AG10803 (cell line): ENCODE measurements at regions not wholly inside any gene's neighbourhood (a gene's known extent, or its start where the extent isn't known, plus 50 kb on each side); places are given as distances from the start of the nearest gene placed in this dataset.

Experiments used
- DNase-seq: peaks from one replicate; pipeline ENCODE4 v3.0.0; 2010; ENCODE audit warnings: low read depth
- H3K4me3 ChIP-seq: 2 replicates; pipeline ENCODE4 v1.5.1; 2011; ENCODE audit warnings: mild to moderate bottlenecking, low read length, control low read depth
- TF ChIP-seq, protein P1 (sequence below): conservative IDR thresholded peaks from 2 replicates; pipeline ENCODE4 v1.5.1; 2011; ENCODE audit warnings: mild to moderate bottlenecking, low read length, control low read depth, inconsistent platforms

DNA sequence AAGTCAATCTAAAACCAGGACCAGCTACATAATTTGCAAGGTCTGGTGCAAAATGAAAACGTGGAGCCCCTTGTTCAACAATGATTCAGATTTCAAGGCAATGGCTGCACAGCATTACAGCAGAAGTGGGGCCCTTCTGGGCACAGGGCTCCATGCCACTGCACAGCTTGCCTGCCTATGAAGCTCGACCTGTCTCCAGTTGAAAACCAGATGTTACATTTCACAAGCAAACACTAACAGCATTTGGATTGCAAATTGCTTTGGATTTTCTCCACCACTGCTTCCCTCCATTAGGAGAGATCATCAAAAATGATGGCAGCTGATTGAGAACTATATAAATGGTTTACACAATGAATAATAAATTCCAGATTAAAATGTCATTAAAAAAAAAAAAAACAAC is 551.4 kb upstream of the ZFHX3 start:
- no peak for DNase-seq
- TF ChIP-seq, protein P1, sequence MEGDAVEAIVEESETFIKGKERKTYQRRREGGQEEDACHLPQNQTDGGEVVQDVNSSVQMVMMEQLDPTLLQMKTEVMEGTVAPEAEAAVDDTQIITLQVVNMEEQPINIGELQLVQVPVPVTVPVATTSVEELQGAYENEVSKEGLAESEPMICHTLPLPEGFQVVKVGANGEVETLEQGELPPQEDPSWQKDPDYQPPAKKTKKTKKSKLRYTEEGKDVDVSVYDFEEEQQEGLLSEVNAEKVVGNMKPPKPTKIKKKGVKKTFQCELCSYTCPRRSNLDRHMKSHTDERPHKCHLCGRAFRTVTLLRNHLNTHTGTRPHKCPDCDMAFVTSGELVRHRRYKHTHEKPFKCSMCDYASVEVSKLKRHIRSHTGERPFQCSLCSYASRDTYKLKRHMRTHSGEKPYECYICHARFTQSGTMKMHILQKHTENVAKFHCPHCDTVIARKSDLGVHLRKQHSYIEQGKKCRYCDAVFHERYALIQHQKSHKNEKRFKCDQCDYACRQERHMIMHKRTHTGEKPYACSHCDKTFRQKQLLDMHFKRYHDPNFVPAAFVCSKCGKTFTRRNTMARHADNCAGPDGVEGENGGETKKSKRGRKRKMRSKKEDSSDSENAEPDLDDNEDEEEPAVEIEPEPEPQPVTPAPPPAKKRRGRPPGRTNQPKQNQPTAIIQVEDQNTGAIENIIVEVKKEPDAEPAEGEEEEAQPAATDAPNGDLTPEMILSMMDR, result no peak
- no peak overlapping the region for H3K4me3 ChIP-seq

DNA sequence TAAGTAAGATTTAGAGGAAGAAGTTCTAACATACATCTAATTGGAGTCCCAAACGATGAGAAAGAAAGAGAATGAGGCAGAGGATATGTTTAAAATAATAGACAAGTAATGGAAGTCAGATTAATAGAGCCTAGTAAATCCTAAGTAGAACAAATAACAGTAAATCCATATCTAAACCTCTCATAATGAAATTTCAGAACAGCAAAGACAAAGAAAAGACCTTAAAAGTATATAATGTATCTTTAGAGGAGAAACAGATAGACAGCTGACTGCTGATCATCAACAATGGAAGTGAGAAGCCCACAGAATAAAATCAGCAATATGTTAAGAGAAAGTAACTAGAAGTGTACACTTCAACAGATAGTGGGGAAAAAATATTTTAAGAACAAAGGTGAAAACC is 536.2 kb upstream of the ZFHX3 start:
- no peak overlapping the region for H3K4me3 ChIP-seq
- TF ChIP-seq, protein P1, result no peak
- no peak for DNase-seq

DNA sequence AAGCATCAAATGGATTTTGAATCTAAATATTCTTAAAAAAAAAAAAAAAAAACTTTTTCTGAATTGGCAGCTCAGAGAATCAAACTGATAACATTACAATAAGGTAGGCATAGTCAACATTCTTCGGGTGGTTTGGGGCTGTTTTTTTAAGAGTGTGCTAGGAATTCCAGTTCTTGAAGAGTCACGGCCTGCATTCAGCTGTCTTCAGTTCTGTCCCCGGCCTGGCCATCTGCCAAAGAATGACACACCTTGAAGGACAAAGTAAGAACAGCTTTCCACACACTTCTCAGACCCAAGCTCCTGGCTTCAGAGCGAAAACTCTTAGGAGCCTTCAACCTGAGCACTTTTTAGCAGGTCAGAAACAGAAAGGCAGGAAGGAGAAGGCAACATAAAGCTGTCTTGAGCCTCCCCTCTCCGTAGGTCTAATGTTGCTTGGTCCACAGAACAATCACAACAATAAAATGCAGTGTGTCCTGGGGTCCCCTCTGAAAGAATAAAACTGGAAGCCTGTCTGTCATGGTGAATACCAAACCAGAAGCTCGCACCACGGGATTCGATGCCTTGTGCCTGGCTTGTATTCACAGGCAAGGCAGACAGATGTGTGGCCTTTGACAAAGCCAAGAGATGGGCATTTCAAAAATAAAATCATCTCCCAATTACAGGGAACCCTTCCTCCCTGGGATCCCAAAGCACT is 524.4 kb upstream of the ZFHX3 start:
- DNase-seq, result peak; percentile 1
- TF ChIP-seq, protein P1, result no peak
- H3K4me3 ChIP-seq, result no peak overlapping the region

DNA sequence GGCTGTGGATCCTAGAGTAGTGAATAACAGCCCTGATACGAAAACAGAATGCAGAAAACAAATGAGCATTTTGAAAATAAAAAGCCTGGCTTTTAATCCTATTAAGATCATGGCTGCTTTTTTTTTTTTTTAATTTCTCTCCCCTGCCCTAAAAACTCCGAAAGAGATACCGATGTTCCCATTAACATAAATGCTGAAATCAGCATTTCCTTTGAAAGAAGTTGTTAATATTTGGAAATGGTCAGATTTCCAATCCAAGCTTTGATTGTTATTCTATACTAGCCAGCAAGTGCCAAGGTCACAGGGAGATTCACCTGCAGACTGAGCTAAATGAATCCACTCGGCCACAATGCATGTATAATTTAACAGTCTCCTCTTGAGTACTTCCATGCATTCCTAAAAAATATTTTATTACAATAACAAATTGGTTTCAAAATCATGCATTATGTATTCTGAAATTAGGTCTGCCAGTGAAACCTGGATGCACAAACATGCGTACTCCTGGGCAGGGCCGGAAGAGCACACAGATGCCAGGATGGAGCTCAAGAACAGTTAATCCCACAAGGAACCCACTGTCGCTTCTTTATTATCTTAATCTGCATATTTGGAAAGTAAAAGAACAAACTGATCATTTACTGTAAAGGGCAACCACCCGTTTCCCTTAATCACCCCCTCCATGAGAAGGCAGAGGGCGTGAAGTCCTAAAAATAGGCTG is 521.5 kb upstream of the ZFHX3 start:
- TF ChIP-seq, protein P1, result no peak
- no peak for DNase-seq
- H3K4me3 ChIP-seq, result no peak overlapping the region

DNA sequence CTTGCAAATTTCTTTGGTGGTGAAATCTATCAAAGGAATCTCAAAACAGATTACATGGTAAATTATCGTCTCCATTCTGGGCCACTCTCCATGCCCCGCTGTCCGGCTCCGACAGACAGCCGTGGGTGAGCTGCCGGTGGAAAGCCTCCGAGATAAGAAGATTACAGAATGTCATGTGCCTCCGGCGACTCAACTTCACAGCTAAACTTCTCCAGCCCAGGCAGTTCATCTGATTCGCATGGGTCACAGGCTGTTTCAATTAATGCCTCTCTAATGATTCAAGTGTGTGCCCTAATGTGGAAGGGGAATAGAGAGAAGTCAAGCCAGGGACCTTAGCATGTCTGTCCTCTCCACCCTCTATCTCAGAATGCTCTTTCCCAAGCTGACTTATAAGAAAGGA is 520.8 kb upstream of the ZFHX3 start:
- no peak overlapping the region for H3K4me3 ChIP-seq
- TF ChIP-seq, protein P1, result no peak
- DNase-seq, result no peak

DNA sequence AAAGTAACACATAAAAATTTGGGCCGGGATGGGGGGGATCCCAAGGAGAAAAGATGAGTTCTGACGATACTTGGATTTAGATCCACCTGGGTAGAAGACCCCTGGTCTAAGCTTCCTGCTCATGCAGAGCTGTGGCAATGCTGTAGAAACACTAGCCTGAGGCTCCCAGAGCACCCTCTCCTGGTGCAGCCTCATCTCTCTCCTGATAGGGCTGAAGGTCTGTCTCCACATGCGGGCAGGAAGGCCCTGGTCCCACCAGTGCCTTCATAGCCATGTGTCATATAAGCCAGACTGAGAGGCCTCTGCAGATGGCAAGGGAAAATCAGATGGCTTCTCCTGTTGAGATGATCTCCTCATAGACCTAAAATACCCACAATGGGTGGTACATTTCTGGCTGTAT is 518.0 kb upstream of the ZFHX3 start:
- no peak for DNase-seq
- H3K4me3 ChIP-seq, result no peak overlapping the region
- TF ChIP-seq, protein P1, result no peak

DNA sequence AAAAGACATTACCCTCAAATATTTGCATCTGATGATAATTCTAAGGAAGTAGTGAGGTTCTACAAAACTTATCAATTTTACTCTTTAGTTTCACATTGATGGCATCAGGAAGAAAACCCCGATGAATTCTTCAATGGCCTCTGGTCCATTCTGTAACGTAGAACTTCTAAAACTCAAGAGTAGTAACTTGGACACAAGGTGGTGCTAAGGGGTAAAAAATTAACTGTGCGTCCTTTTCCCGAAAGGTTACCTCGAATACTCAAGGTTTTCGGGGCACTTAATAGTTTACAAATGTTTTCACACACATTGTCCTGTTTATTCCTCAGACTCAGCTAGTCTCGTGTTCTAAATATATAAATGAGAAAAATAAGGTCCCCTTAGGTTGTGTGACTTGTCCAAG is 517.3 kb upstream of the ZFHX3 start:
- DNase-seq, result no peak
- H3K4me3 ChIP-seq, result no peak overlapping the region
- TF ChIP-seq, protein P1, result no peak
